ENCODE measurements at regions not wholly inside any gene's neighbourhood (a gene's known extent, or its start where the extent isn't known, plus 50 kb on each side); places are given as distances from the start of the nearest gene placed in this dataset.

GRCh38 chr19:28964500-28964899 is 248.5 kb downstream of the UQCRFS1 start:
- Histone ChIP-seq H3K27ac (ENCODE audit: insufficient read depth, low read depth, low read length) (no peak overlapping the region), H2AFZ (ENCODE audit: low read depth, low read length) (no peak overlapping the region), H3K4me2 (ENCODE audit: insufficient read depth, low read length) (no peak overlapping the region), H3K4me3 (replicated peaks in 1 of 3; ENCODE audit: insufficient read depth in 1 of 3, low read depth in 1 of 3, low read length in 3 of 3) (no peak overlapping the region), H3K36me3 (ENCODE audit: control insufficient read depth in 2 of 2, extremely low read depth in 1 of 2, insufficient read depth in 2 of 2, low read length in 2 of 2) (no peaks in the 10 kb centered on the region), H3K9ac (replicated peaks; ENCODE audit: extremely low read depth, insufficient read depth, low read length) (no peak overlapping the region), H4K20me1 (replicated peaks; ENCODE audit: control insufficient read depth, extremely low read depth, insufficient read depth, low read length) (no peaks in the 10 kb centered on the region), H3K9me3 (replicated peaks; ENCODE audit: control insufficient read depth, insufficient read depth, low read length) (peaks cover 5% of the 10 kb centered on the region), H3K4me1 (ENCODE audit: control insufficient read depth, extremely low read depth, insufficient read depth, low read length) (no peaks in the 10 kb centered on the region), H3K9me1 (replicated peaks; ENCODE audit: control insufficient read depth, extremely low read depth, insufficient read depth, low read length) (no peaks in the 10 kb centered on the region), H3K27me3 (ENCODE audit: control insufficient read depth in 2 of 2, insufficient read depth in 2 of 2, low read length in 2 of 2) (no peaks in the 10 kb centered on the region), H3K79me2 (ENCODE audit: control insufficient read depth, insufficient read depth, low read length) (no peaks in the 10 kb centered on the region)
- POLR2A ChIA-PET = no interaction called here
- dilution Hi-C loops (cut with MboI; ENCODE audit: extremely low pct_ligation_motif_present, low sequenced_read_pairs) = no loop called here
- TF ChIP-seq EZH2 (IDR thresholded peaks at IDR 0.05; ENCODE audit: borderline replicate concordance, low read depth, low read length, severe bottlenecking) (no peak), GATA2 (IDR thresholded peaks at IDR 0.05; ENCODE audit: insufficient read depth, insufficient read length, low read depth, low read length) (no peak), MAX (IDR thresholded peaks at IDR 0.05; ENCODE audit: insufficient read depth, insufficient read length) (no peak), FOS (IDR thresholded peaks at IDR 0.05; ENCODE audit: borderline replicate concordance, insufficient read depth, low read length) (no peak), POLR2AphosphoS5 (IDR thresholded peaks at IDR 0.05; ENCODE audit: insufficient read depth, low read depth, low read length) (no peak), CTCF (IDR thresholded peaks at IDR 0.05; ENCODE audit: extremely low read depth in 1 of 2, insufficient read depth in 1 of 2, low read depth in 1 of 2, low read length in 2 of 2) (no peak), MYC (IDR thresholded peaks at IDR 0.05; ENCODE audit: low read depth, low read length) (no peak), JUN (IDR thresholded peaks at IDR 0.05; ENCODE audit: borderline replicate concordance, insufficient read depth, insufficient read length, low read depth) (no peak), POLR2A (IDR thresholded peaks at IDR 0.05; ENCODE audit: low read depth, low read length) (no peak)
- FAIRE-seq (no peak), DNase-seq (ENCODE audit: low read depth, low spot score) (no peak)
- intact Hi-C loops (cut with micrococcal nuclease) = no loop called here
- BruUV-seq (replicated peaks) = no TSS peak
- CTCF ChIA-PET = no interaction called here

All from endothelial cell of umbilical vein (primary cell).